ENCODE measurements at regions not wholly inside any gene's neighbourhood (a gene's known extent, or its start where the extent isn't known, plus 50 kb on each side); places are given as distances from the start of the nearest gene placed in this dataset.

DNA sequence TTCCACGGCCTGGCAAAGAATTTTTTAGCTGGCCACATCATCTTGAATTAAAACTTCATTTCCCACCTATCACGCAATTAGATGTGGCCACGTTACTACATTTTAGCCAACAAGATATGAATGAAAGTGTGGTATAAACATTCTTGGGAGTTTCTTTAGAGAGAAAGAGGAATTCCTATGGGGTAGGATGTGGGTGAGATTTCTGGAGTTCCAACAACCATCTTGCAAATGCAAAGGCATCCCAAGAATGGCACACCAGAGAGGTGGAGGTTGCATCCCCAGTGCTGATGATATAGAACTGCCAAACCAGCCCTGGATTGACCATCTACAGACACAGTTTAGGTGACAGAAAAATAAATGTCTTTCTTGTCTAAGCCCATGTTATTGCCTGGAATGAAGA lies 66.3 kb upstream of the AKAP13 start:
- TF ChIP-seq, protein P1, sequence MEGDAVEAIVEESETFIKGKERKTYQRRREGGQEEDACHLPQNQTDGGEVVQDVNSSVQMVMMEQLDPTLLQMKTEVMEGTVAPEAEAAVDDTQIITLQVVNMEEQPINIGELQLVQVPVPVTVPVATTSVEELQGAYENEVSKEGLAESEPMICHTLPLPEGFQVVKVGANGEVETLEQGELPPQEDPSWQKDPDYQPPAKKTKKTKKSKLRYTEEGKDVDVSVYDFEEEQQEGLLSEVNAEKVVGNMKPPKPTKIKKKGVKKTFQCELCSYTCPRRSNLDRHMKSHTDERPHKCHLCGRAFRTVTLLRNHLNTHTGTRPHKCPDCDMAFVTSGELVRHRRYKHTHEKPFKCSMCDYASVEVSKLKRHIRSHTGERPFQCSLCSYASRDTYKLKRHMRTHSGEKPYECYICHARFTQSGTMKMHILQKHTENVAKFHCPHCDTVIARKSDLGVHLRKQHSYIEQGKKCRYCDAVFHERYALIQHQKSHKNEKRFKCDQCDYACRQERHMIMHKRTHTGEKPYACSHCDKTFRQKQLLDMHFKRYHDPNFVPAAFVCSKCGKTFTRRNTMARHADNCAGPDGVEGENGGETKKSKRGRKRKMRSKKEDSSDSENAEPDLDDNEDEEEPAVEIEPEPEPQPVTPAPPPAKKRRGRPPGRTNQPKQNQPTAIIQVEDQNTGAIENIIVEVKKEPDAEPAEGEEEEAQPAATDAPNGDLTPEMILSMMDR (IDR thresholded peaks at IDR 0.05), result no peak
- no peak for TF ChIP-seq EP300 (IDR thresholded peaks at IDR 0.05)

Measured in upper lobe of left lung (tissue), 4 donors.